GM21786 (cell line): ENCODE measurements at regions not wholly inside any gene's neighbourhood (a gene's known extent, or its start where the extent isn't known, plus 50 kb on each side); places are given as distances from the start of the nearest gene placed in this dataset.

Experiments used
- ATAC-seq: cut with Tn5 transposase; IDR thresholded peaks from one replicate; pipeline ENCODE4 v1.9.1; 2021; ENCODE audit not compliant: unreplicated experiment

DNA sequence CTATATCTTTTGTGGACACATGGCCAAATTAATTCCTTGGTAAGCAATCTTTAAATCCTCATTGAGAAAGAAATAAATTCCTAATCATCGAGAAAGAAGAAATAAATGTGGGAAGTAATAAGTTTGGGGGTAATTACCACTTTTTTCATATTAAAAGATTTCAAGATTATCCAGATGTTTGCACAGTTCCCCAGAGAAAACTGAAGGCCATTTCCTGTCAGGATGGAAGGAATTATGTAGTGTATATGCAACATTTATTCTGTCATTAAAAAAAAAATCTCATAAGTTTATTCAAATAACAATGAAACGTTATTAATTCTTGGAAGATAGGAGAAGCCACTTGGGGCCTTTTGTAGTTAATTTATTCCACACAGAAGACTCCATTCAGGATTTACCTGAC, 385.6 kb upstream of the NR3C2 start:
- no peak for ATAC-seq

DNA sequence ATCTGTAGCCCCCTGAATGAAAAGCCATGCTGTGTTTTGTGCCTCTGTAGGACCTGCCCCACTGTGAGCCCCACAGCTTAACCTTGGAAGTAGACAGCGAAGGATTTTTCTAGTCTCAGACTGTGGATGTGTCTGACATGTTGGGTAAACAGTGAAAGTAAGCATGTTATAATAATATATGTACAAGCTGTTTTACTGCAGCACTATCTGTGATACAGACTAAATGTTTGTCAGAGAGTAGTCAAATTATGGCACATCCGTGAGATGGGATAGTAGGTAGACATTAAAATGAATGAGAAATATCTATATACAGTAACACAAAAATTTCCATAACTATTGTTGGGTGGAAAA, 381.2 kb upstream of the NR3C2 start:
- ATAC-seq: no peak

DNA sequence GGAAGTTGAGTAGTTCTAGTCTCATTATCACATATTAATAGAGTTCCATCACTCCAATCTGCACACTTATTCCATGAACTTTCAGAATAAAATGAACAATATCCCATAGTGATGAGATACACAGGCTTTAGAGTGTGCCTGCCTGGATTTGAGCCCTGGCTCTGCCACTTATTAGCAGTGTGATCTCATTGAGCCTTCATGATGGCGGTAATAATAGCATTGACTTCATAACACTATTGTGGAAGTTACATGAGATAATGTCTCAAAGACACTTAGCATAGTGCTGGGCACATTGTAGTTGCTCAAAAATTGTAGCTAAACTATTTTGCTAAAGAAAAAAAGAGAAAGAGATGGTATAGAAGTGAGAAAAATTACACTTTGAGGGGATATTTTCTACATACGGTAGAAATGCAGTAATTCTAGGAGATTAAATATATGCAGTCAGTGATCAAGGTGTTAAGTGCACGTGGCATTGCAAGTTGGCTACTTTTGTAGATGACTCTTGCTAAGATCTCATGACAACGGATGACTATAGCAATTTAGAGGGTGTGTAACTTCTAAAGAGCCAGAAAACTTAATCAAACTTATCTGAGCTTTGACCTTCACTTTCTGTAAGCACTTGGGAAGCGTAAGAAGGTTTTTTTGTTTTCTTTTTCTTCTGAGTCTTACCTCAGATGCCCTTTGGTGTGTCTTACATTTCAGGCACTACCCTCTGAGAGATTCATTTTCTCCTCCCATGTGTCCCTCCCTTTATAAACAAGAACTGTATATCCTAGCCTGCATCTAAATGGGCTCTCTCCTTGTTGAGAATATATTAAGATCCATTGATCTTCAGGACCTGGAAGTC, 380.6 kb upstream of the NR3C2 start:
- no peak for ATAC-seq

DNA sequence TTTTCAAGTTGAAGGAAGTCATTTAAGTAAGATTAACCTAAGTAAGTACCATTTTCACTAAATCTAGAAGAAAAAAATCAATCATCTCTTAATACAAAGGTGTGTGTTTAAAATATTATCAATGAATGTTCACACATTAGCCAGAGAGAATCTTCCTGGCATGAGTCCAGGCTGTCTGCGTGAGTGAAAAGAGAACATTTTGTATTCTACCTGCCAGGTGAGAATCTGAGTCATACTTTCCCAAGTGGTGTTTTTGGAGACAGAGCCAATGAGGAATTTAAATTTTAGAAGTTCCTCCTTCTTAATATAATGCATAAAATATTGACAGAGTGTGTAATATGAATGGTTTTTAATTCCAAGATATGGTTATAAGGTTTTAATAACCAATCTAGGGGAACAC, 371.8 kb upstream of the NR3C2 start:
- no peak for ATAC-seq

DNA sequence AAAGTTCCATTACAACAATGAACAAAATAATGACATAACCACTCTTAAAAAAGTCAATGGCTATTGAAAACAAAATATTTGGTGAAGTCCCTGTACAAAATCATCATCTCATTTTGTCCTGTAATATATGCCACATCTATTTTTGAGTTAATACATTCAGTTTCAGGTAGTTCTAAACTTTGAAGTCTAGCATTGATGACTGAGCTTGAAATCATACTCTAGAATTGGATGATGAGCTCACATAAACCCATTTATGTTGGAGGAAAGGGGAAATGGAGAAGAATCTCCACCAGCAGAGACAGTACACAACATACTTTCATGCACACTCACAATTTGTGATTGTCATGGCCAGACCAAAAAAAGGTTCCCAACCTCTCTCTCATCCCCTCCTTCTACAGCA, 371.1 kb upstream of the NR3C2 start:
- ATAC-seq: no peak

DNA sequence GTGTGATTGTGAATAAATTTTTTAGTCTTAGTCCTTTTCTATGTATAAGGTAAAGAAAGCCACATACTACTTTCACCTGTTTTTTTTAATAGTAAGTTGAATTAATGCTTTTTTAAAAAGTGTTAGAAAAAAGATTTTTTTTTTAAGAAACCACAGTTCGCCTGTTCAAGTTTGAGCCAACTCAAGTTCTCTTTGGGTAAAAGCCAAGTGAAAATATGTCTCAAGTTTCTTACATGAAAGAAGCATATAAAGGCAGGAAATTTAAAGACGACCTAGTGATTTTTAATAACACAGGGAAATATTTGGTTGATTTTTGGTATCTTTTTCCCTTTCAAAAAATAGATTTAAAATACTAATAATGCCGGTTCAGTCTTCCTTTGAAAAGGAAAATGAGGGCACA, 369.9 kb upstream of the NR3C2 start:
- ATAC-seq: no peak

DNA sequence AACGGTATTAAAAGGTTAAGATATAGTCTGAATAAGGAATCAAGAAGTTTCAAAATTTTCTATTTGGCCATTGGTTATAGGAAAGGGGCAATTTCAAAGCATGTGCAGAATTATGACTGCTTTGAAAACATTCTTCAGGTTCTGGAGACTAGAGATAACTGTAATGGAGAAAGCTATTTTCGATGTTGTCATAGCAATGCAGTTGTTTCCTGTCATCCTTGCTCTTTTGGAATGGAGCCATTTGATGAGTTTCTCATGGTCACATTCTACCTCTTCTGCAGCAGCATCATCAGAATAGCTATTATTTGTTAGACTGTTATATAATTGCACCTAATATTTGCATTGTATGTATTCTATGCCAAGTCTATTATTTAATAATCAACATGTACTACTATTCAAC, 368.2 kb upstream of the NR3C2 start:
- ATAC-seq: no peak

DNA sequence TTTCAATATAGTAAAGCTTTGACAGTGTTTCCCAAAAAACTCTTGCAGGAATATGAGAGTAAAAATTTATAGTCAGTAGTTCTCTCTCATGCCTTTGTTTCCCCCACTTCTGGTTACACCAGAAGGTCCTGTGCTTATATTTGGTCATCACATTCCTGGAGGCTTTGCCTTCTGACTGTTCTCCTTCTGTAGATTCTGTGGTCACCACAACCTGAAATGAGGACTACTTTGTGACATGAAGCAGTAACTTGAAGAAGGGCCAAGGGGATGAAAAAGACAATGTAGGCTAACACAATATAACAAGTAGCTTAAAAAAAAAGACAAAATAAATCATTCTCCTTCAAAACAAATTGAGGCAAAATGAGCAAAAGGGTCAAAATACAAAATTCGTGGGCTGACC, 366.2 kb upstream of the NR3C2 start:
- ATAC-seq: no peak

DNA sequence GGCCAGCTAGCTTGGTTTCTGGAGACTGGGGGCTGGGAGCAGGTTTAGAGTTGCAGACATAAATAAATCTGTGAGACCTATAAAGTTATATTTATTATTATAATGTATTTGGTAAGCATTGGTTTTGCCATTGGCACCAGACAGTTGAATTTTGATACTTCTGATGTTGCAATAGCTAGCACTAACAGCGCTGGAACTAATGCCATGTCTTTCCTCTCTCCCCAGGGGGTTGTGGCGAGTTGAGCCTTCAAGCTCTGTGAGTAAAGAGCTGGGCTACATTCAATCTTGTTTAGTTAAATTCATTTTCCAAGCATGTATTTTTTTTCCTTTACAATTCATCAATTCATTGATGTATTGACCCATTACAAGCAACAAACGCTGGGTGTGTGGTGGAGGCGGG, 358.7 kb upstream of the NR3C2 start:
- ATAC-seq: no peak

DNA sequence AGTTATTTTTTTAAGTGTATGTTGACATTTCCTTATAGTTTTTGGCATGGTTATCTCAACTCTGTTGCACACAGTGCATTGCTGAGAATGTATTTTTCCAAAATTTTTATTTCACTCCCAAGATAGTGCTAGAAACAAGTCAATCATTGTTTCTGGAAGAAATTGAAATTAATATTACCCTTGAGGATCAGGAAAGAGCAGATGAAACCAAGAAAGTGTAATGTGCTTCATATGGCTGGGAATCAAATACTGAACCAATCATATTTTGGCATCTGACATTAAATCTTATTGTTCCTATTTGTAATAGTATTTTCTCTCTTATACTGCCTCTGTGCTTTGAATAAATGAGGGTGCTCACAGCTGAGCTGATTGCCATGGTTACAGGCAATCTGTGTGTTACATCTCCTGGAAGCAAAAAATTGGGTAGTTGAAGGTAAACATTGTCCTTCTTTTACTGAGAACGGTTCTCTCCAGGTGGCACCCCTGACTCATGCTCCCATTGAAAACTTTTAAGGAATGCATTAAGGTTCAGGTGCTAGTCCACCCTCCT, 358.2 kb upstream of the NR3C2 start:
- ATAC-seq: no peak

DNA sequence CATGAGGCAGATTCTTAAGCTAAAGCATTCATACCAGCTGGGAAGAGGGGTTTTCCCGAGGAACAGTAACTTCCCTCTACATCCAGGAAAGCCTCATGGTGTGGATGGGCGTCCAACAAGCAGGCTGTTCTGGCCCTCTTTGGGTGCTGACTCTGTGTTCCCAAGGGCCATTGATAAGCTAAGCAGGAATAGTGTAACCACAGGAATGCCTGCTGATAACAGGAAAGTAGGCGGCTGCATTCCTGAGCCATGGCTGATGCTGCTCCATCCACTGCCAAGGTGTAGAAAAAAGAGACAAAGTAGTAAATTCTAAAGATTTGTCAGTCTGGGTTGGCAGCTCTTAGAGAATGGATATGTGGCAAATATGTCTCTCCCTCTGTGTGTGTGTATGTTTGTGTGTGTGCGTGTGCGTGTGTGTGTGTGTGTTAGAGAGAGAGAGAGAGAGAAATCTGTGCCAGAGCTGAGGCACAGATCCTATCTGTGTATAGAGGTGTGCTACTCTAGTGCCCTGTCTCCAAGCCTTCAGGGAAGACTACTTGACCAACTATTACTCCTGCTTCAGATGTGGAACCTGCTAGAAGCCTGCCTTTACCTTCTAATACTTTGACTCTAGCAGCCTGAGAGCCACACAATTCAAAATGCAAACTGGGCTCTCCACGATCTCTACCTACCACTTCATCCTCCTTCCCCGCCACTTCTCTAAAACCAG, 353.1 kb upstream of the NR3C2 start:
- no peak for ATAC-seq

DNA sequence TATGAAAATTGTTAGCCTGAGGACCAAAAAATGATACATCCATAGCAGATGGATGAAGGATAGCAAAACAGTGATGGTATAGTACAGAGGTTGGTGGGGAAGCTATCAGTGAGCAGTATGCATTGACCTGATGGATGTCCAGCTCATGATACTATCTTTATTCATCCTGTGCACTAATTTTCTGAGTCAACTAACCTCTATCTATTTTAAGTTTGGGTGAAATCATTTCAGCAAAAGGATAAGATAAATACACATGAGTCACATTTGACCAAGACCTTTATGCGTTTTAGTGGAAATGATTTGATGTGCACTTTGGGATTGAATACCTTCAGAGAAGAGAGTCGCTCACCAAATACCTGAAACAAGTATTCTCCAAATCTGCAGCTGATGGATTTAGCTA, 351.0 kb upstream of the NR3C2 start:
- no peak for ATAC-seq

DNA sequence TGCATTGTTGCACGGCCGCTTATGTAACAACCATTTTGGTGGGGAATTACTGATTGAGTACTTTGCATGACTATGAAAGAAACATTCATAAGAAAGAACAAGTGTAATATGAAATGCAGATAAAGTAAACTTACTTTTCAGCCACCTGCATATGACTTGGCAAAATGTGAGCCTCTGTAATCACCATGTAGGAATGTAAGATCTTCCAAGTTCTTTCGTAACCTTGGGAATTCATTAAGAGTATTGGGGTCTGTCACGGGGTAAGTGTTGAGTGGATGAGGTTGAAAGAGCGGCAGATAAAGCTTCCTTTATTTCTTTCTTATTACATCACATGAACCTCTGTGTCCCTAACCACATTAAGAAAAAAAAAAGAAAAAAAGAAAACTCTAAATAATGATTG, 348.5 kb upstream of the NR3C2 start:
- ATAC-seq: no peak

DNA sequence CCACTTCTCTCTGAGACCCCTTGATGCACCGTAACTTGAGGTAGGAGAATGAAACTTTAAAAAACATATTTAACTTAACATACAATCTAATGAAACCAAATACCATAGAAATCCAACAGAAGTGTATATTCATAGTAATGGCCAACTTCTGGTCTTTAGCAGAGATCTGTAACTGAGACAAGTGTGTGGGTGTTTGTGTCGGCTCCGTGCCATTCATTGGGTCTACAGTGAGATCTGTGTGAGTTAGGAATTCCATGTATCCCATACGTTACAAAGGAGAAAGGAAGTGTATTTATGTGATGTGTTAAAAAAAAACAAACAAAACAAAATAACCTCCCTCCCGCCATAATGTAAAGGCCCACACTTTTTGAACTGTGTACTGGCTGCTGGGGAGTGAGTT, 348.0 kb upstream of the NR3C2 start:
- no peak for ATAC-seq

DNA sequence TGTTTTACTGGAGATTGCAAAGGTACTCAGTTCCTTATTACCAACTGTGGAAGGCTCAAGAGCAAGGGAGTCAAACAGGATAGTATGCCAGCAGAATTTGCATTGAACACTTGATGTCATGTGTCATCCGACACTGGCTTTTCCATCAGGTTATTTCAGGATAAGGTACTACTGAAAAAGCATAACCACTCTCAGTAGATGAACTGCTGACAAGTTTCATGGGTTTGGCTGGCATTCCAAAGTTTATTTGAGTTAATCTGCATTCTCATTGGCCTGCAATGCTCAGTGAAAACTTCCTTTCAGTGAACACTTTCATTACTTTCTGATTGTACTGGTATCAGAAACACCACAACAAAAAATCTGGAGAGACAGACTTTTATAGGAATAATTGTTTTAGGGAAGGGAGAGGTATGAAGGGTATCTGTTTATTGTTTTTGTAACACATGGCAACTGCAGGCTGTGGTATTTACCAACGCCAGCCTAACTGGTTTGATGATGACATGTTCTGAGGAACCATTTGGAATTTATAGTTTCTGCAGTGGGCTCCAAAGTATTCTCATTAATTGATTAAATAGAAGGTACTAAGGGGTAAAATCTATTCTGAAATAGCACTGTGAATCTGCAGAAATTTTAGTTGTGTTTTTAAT, 345.7 kb upstream of the NR3C2 start:
- no peak for ATAC-seq

DNA sequence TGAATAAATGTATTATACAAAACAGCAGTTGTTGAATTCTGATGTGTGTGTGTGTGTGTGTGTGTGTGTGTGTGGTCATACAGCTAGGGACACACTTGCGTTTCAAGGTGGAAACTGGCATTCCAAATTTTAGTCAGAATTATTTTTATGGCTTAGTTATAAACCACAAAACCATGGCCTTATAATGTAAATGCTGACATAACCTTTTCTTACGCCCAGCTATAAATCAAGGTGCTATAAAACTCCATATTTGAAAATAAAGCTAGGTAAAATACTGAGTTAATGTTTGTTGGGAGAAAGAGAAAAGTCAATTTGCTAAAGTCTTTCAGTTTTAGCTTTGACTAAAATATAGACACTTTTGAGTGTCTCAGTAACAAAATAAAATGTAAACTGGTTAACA, 345.1 kb upstream of the NR3C2 start:
- no peak for ATAC-seq

DNA sequence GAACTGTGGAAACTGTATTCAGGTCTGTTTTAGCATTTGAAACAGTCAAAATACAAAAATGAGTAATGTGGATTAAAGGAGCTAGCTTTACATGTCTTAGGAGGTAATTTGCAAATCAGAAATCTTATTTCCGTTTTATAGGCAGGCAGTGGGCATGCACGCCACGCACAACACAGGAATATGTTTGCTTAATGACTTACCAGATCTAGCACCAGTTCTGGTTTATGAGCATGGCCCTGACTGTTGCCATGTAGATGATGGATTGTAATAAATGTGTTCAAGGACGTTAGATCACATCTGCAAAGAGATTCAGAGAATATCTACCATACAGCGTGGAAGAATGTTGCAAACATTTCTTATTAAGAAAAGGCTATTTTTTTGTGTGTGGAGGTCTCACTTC, 344.5 kb upstream of the NR3C2 start:
- no peak for ATAC-seq

DNA sequence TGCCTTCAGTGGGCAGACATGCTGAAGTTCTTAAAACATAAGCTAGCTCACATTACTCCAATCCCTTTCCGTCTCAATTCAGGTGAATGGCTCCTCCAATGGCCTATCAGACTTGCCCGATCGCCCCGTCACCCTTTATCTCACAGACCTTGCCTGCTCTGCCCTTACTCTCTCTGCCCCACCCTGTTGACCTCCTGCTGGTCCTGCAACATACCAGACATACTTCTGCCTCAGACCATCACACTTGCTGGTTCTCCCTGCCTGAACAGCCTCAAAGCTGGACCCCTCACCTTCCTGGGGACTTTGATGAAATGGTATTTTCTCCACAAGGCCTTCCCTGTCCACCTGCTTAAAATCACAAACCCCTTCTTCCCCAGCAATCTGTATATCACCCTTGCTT, 340.1 kb upstream of the NR3C2 start:
- ATAC-seq: no peak

DNA sequence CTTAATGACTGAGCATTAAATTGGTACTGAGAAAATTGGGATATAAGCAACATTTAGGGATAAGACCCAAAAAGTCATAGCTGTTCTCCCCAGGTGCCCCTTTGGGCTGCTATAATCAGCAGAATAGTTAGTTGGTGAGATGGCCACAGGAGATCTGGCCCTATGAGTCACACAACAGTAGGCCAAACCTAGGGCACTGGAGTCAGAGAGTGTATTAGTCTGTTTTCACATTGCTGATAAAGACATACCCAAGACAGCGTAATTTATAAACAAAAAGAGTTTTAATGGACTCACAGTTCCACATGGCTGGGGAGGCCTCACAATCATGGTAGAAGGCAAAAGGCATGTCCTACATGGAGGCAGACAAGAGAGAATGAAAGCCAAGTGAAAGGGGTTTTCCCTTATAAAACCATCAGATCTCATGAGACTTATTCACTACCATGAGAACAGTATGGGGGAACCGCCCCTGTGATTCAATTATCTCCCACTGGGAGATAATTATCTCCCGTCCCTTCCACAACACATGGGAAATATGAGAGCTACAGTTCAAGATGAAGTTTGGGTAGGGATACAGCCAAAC, 338.3 kb upstream of the NR3C2 start:
- ATAC-seq: no peak

DNA sequence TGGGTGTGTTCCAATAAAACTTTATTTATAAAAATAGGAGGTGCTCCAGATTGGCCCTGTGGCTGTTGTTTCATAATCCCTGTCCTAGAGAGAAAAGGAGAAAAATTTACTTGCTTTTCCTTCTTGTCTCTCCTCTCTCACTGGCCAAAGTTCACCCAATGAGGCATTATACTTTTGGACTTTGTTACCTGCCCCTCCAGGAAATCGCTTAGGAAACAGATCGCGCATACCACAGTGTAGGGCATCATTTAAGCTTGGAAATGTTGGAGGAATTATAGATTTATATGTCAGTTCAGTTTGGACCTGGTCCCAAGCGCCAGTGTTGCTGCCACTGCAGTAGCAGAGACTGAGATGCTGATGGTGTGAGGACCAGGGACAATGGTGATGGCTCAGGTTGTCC, 337.6 kb upstream of the NR3C2 start:
- no peak for ATAC-seq

DNA sequence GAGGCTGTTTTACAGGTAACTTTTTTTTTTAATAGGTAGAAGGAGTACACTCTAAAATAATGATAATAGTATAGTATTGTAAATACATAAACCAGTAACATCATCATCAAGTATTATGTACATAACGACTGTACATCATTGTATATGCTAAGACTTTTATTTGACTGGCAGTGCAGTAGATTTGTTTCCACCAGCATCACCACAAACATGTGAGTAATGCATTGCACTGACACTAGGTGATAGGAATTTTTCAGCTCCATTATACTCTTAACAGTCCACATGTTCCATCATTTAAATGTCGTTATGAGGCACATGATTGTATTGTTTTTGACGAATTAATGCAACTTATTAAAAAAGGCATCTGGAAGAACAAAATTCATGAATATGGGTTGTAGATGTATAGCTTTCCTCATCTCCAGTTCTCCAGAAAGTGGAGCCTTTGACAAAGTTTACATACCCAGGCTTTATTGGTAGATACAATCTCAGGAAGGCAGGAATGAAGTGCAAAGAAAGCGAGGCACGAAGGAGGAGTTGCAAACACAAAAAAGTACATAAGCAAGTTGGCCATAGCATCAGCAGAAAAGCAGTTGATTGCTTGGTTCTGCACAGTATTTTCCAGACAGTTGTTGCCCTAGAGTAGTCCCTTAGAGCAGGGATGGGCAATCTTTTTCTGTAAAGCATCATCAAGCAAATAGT, 336.9 kb upstream of the NR3C2 start:
- no peak for ATAC-seq
